ENCODE measurements at regions not wholly inside any gene's neighbourhood (a gene's known extent, or its start where the extent isn't known, plus 50 kb on each side); places are given as distances from the start of the nearest gene placed in this dataset.
"Not testable (repeated sequence)": the region's sequence is repeated elsewhere in the genome, so short reads cannot be mapped to it uniquely, and the experiment has no call there.

GRCh38 chr4:67412153-67412712 lies 133.1 kb downstream of the CENPC start:
- H3K4me1 ChIP-seq (ENCODE audit: control insufficient read depth, extremely low read depth, insufficient read depth, low read length); H3K9me3 ChIP-seq (ENCODE audit: control insufficient read depth, low read depth, low read length); H4K20me1 ChIP-seq (ENCODE audit: control insufficient read depth, extremely low read depth, insufficient read depth, low read length); dilution Hi-C loops (cut with MboI; ENCODE audit: extremely low pct_ligation_motif_present, low sequenced_read_pairs); H3K36me3 ChIP-seq (ENCODE audit: control insufficient read depth in 2 of 2, extremely low read depth in 1 of 2, insufficient read depth in 2 of 2, low read length in 2 of 2); H2AFZ ChIP-seq (ENCODE audit: control insufficient read depth, low read length); H3K79me2 ChIP-seq (ENCODE audit: control insufficient read depth, insufficient read depth, low read length); H3K27me3 ChIP-seq (ENCODE audit: control insufficient read depth, extremely low read depth, insufficient read depth, low read length); FAIRE-seq; H3K4me2 ChIP-seq (ENCODE audit: control insufficient read depth, extremely low read depth, insufficient read depth, low read depth, low read length); DNase-seq (ENCODE audit: low read depth, low spot score); H3K9me1 ChIP-seq (ENCODE audit: control insufficient read depth, extremely low read depth, insufficient read depth, low read length); H3K4me3 ChIP-seq (ENCODE audit: control insufficient read depth in 2 of 3, extremely low read depth in 1 of 3, insufficient read depth in 2 of 3, low read depth in 1 of 3, low read length in 3 of 3); H3K9ac ChIP-seq (ENCODE audit: control insufficient read depth, extremely low read depth, insufficient read depth, low read length); H3K27ac ChIP-seq (ENCODE audit: control insufficient read depth, insufficient read depth, low read length): not testable (repeated sequence)

- dilution Hi-C loops (cut with MboI; ENCODE audit: extremely low pct_ligation_motif_present, low sequenced_read_pairs): no loop called here
- no peaks in the 10 kb centered on the region for H3K9me3 ChIP-seq (ENCODE audit: control insufficient read depth, low read depth, low read length)
- no peaks in the 10 kb centered on the region for H3K79me2 ChIP-seq (ENCODE audit: control insufficient read depth, insufficient read depth, low read length)
- H3K4me2 ChIP-seq (ENCODE audit: control insufficient read depth, extremely low read depth, insufficient read depth, low read depth, low read length): no peak overlapping the region
- no peaks in the 10 kb centered on the region for H4K20me1 ChIP-seq (ENCODE audit: control insufficient read depth, extremely low read depth, insufficient read depth, low read length)
- FAIRE-seq: no peak
- H3K4me3 ChIP-seq (ENCODE audit: control insufficient read depth in 2 of 3, extremely low read depth in 1 of 3, insufficient read depth in 2 of 3, low read depth in 1 of 3, low read length in 3 of 3): no peak overlapping the region
- H3K4me1 ChIP-seq (ENCODE audit: control insufficient read depth, extremely low read depth, insufficient read depth, low read length): no peaks in the 10 kb centered on the region
- DNase-seq (ENCODE audit: low read depth, low spot score): no peak
- no peaks in the 10 kb centered on the region for H3K9me1 ChIP-seq (ENCODE audit: control insufficient read depth, extremely low read depth, insufficient read depth, low read length)
- TF ChIP-seq, protein P1, sequence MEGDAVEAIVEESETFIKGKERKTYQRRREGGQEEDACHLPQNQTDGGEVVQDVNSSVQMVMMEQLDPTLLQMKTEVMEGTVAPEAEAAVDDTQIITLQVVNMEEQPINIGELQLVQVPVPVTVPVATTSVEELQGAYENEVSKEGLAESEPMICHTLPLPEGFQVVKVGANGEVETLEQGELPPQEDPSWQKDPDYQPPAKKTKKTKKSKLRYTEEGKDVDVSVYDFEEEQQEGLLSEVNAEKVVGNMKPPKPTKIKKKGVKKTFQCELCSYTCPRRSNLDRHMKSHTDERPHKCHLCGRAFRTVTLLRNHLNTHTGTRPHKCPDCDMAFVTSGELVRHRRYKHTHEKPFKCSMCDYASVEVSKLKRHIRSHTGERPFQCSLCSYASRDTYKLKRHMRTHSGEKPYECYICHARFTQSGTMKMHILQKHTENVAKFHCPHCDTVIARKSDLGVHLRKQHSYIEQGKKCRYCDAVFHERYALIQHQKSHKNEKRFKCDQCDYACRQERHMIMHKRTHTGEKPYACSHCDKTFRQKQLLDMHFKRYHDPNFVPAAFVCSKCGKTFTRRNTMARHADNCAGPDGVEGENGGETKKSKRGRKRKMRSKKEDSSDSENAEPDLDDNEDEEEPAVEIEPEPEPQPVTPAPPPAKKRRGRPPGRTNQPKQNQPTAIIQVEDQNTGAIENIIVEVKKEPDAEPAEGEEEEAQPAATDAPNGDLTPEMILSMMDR (optimal IDR thresholded peaks at IDR 0.05 in 1 of 3, IDR thresholded peaks at IDR 0.05 in 1 of 3, conservative IDR thresholded peaks at IDR 0.05 in 1 of 3; ENCODE audit: extremely low read depth in 1 of 3, insufficient read depth in 2 of 3, low read length in 3 of 3): no peak
- no peak for TF ChIP-seq EZH2 (IDR thresholded peaks at IDR 0.05; ENCODE audit: low read length)
- H2AFZ ChIP-seq (ENCODE audit: control insufficient read depth, low read length): no peak overlapping the region
- H3K27ac ChIP-seq (ENCODE audit: control insufficient read depth, insufficient read depth, low read length): no peak overlapping the region
- no peaks in the 10 kb centered on the region for H3K36me3 ChIP-seq (ENCODE audit: control insufficient read depth in 2 of 2, extremely low read depth in 1 of 2, insufficient read depth in 2 of 2, low read length in 2 of 2)
- no peak overlapping the region for H3K9ac ChIP-seq (ENCODE audit: control insufficient read depth, extremely low read depth, insufficient read depth, low read length)
- no peaks in the 10 kb centered on the region for H3K27me3 ChIP-seq (ENCODE audit: control insufficient read depth, extremely low read depth, insufficient read depth, low read length)
Measured at GRCh38 chr4:67403342-67403741, 142.0 kb downstream of the CENPC start.

GRCh38 chr4:67401902-67402301 lies 143.4 kb downstream of the CENPC start:
- Histone ChIP-seq H3K4me3 (ENCODE audit: control insufficient read depth in 2 of 3, extremely low read depth in 1 of 3, insufficient read depth in 2 of 3, low read depth in 1 of 3, low read length in 3 of 3) (no peak overlapping the region), H3K9me1 (ENCODE audit: control insufficient read depth, extremely low read depth, insufficient read depth, low read length) (no peaks in the 10 kb centered on the region), H3K27me3 (ENCODE audit: control insufficient read depth, extremely low read depth, insufficient read depth, low read length) (no peaks in the 10 kb centered on the region), H3K4me1 (ENCODE audit: control insufficient read depth, extremely low read depth, insufficient read depth, low read length) (no peaks in the 10 kb centered on the region), H4K20me1 (ENCODE audit: control insufficient read depth, extremely low read depth, insufficient read depth, low read length) (no peaks in the 10 kb centered on the region), H2AFZ (ENCODE audit: control insufficient read depth, low read length) (no peak overlapping the region), H3K27ac (ENCODE audit: control insufficient read depth, insufficient read depth, low read length) (no peak overlapping the region), H3K36me3 (ENCODE audit: control insufficient read depth in 2 of 2, extremely low read depth in 1 of 2, insufficient read depth in 2 of 2, low read length in 2 of 2) (no peaks in the 10 kb centered on the region), H3K9ac (ENCODE audit: control insufficient read depth, extremely low read depth, insufficient read depth, low read length) (no peak overlapping the region), H3K9me3 (ENCODE audit: control insufficient read depth, low read depth, low read length) (no peaks in the 10 kb centered on the region), H3K79me2 (ENCODE audit: control insufficient read depth, insufficient read depth, low read length) (no peaks in the 10 kb centered on the region), H3K4me2 (ENCODE audit: control insufficient read depth, extremely low read depth, insufficient read depth, low read depth, low read length) (no peak overlapping the region)
- DNase-seq (ENCODE audit: low read depth, low spot score) (no peak), FAIRE-seq (no peak)
- dilution Hi-C loops (cut with MboI; ENCODE audit: extremely low pct_ligation_motif_present, low sequenced_read_pairs): no loop called here
- TF ChIP-seq EZH2 (IDR thresholded peaks at IDR 0.05; ENCODE audit: low read length): no peak
- TF ChIP-seq, protein P1 (optimal IDR thresholded peaks at IDR 0.05 in 1 of 3, IDR thresholded peaks at IDR 0.05 in 1 of 3, conservative IDR thresholded peaks at IDR 0.05 in 1 of 3; ENCODE audit: extremely low read depth in 1 of 3, insufficient read depth in 2 of 3, low read length in 3 of 3): no peak

All from keratinocyte (primary cell).